HCEC 1CT (cell line): ENCODE measurements at regions not wholly inside any gene's neighbourhood (a gene's known extent, or its start where the extent isn't known, plus 50 kb on each side); places are given as distances from the start of the nearest gene placed in this dataset.

Experiments
- DNase-seq: peaks from one replicate; pipeline ENCODE4 v3.0.0-alpha.2; 2017

GRCh38 chr1:80933346-80933745, 867.4 kb upstream of the ADGRL2 start:
- no peak for DNase-seq

GRCh38 chr1:80931178-80931577, 869.6 kb upstream of the ADGRL2 start:
- no peak for DNase-seq

- no peak for DNase-seq
These were observed 870.7 kb upstream of the ADGRL2 start for GRCh38 chr1:80929868-80930508.

GRCh38 chr1:80926531-80926930, 874.2 kb upstream of the ADGRL2 start:
- DNase-seq: no peak

- no peak for DNase-seq
These were observed 875.5 kb upstream of the ADGRL2 start for GRCh38 chr1:80925130-80925805.

- DNase-seq: no peak
These were observed 876.4 kb upstream of the ADGRL2 start for GRCh38 chr1:80924290-80924689.

GRCh38 chr1:80922906-80923305, 877.8 kb upstream of the ADGRL2 start:
- no peak for DNase-seq

- DNase-seq: no peak
These were observed 881.3 kb upstream of the ADGRL2 start for GRCh38 chr1:80919426-80919825.

- DNase-seq: no peak
These were observed 882.4 kb upstream of the ADGRL2 start for GRCh38 chr1:80918380-80918779.

- DNase-seq: no peak
These were observed 882.9 kb upstream of the ADGRL2 start for GRCh38 chr1:80917826-80918225.

- DNase-seq: no peak
These were observed 883.5 kb upstream of the ADGRL2 start for GRCh38 chr1:80917225-80917624.

GRCh38 chr1:80915491-80915890, 885.2 kb upstream of the ADGRL2 start:
- DNase-seq: no peak

- no peak for DNase-seq
These were observed 890.3 kb upstream of the ADGRL2 start for GRCh38 chr1:80910426-80910825.

- no peak for DNase-seq
These were observed 891.5 kb upstream of the ADGRL2 start for GRCh38 chr1:80909172-80909784.

GRCh38 chr1:80896781-80897356, 903.9 kb upstream of the ADGRL2 start:
- no peak for DNase-seq

GRCh38 chr1:80894921-80895320, 905.8 kb upstream of the ADGRL2 start:
- DNase-seq: no peak

- DNase-seq: no peak
These were observed 907.6 kb upstream of the ADGRL2 start for GRCh38 chr1:80893115-80893514.

- no peak for DNase-seq
These were observed 908.2 kb upstream of the ADGRL2 start for GRCh38 chr1:80892539-80892938.

- no peak for DNase-seq
These were observed 908.9 kb upstream of the ADGRL2 start for GRCh38 chr1:80891871-80892270.

- DNase-seq: peak; percentile 2
These were observed 918.2 kb upstream of the ADGRL2 start for GRCh38 chr1:80882553-80882952.

GRCh38 chr1:80878343-80878742, 922.4 kb upstream of the ADGRL2 start:
- DNase-seq: no peak

GRCh38 chr1:80876035-80876434, 924.7 kb upstream of the ADGRL2 start:
- no peak for DNase-seq

- no peak for DNase-seq
These were observed 931.4 kb upstream of the ADGRL2 start for GRCh38 chr1:80869299-80869698.

- no peak for DNase-seq
These were observed 952.8 kb upstream of the ADGRL2 start for GRCh38 chr1:80847904-80848303.
